Central memory CD8-positive, alpha-beta T cell (primary cell): ENCODE measurements at regions not wholly inside any gene's neighbourhood (a gene's known extent, or its start where the extent isn't known, plus 50 kb on each side); places are given as distances from the start of the nearest gene placed in this dataset.

Experiments
- ATAC-seq: fragments of 150-1000 bp; cut with Tn5 transposase; replicated peaks from 2 replicates; pipeline ENCODE4 v1.10.0; 2022; ENCODE audit warnings: mild to moderate bottlenecking, moderate FRiP score, moderate number of reproducible peaks; ENCODE audit not compliant: poor library complexity, severe bottlenecking; ENCODE audit errors: extremely low read depth
- DNase-seq, 2 donors: peaks; one replicate each; pipeline ENCODE4 v3.0.0; 2021; ENCODE audit warnings: low spot score in 2 of 2
- H3K27ac Mint-ChIP-seq: one replicate; pipeline ENCODE4 v1.8.0; 2022; ENCODE audit warnings: low read depth, mild to moderate bottlenecking, moderate library complexity, mixed read lengths
- H3K27me3 Mint-ChIP-seq: one replicate; pipeline ENCODE4 v1.8.0; 2022; ENCODE audit warnings: mixed read lengths
- H3K36me3 Mint-ChIP-seq: one replicate; pipeline ENCODE4 v1.8.0; 2022; ENCODE audit warnings: mild to moderate bottlenecking, moderate library complexity, mixed read lengths; ENCODE audit not compliant: insufficient read depth
- H3K4me1 Mint-ChIP-seq: one replicate; pipeline ENCODE4 v1.8.0; 2022; ENCODE audit warnings: mixed read lengths
- H3K4me3 Mint-ChIP-seq: one replicate; pipeline ENCODE4 v1.8.0; 2022; ENCODE audit warnings: mild to moderate bottlenecking, moderate library complexity, mixed read lengths
- H3K9me3 Mint-ChIP-seq: one replicate; pipeline ENCODE4 v1.8.0; 2022; ENCODE audit warnings: mixed read lengths

DNA sequence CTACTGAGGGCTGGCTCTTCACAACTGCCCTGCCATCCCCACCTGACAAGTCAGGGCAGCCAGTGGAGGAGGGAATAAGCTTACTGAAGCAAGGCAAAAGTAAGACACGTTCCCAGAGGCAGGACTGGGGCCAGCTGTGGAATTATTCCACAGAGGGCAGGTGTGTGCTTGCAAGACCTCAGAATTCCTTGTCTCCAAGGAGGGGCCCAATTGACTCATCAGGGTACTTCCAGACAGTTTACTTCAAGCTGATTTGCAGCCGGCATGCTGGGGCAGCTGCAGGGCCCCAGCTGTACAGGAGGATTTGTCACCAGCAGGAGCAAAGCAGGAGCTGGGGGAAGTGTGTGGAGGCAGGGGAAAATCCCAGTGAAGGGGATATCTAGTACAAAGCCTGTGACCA is 167.5 kb upstream of the CAMK1G start:
- Mint-ChIP-seq H3K27ac (no peak overlapping the region), H3K9me3 (no peaks in the 10 kb centered on the region), H3K4me3 (no peak overlapping the region), H3K36me3 (no peaks in the 10 kb centered on the region), H3K27me3 (peaks cover 31% of the 10 kb centered on the region), H3K4me1 (no peaks in the 10 kb centered on the region)
- no peak for DNase-seq
- no peak for ATAC-seq

GRCh38 chr1:209416716-209417115 is 166.8 kb upstream of the CAMK1G start:
- H3K4me3 Mint-ChIP-seq: no peak overlapping the region
- peaks cover 31% of the 10 kb centered on the region for H3K27me3 Mint-ChIP-seq
- DNase-seq: no peak
- no peak overlapping the region for H3K27ac Mint-ChIP-seq
- no peaks in the 10 kb centered on the region for H3K36me3 Mint-ChIP-seq
- no peaks in the 10 kb centered on the region for H3K9me3 Mint-ChIP-seq
- no peaks in the 10 kb centered on the region for H3K4me1 Mint-ChIP-seq
- ATAC-seq: no peak

DNA sequence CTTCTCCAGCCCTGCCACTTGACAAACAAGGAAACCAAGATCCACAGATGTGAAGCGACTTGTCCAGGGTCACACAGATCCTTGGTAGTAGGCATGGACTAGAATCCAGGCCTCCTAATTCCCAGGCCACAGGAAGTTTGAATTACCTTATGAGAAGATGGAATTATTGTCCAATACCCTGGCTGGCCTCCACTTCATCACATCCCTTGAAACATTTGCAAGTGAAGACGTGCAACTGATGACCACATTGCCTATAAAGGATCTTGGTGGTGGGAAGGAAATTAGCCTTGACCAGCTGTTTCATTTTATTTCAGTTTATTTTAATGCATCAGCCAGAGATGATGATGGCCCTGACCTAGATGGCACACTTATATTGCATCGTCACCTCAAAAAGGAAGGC is 165.8 kb upstream of the CAMK1G start:
- no peak overlapping the region for H3K27ac Mint-ChIP-seq
- no peaks in the 10 kb centered on the region for H3K9me3 Mint-ChIP-seq
- DNase-seq (no peak), ATAC-seq (no peak)
- H3K4me1 Mint-ChIP-seq: no peaks in the 10 kb centered on the region
- H3K27me3 Mint-ChIP-seq: peaks cover 25% of the 10 kb centered on the region
- H3K36me3 Mint-ChIP-seq: no peaks in the 10 kb centered on the region
- no peak overlapping the region for H3K4me3 Mint-ChIP-seq

DNA sequence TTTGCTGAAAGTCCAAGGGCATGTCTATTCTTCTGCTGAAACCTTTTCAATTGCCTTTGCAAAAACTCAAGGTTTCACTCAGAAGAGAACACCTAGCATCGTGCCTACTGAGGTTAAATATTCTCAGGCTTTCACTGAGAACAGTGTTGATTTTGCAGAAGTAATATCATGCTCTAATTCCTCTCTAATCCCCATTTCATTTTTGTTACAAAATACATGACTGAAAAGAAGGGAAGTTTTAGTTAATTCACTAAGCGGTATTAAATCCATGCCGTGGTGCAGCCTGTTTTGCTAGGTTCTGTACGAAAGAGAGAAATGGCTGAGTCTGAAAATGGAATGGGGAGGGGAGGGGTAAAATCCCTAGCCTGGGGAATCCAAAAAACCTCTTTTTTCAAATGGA is 163.2 kb upstream of the CAMK1G start:
- Mint-ChIP-seq H3K27me3 (peaks cover 28% of the 10 kb centered on the region), H3K4me3 (no peak overlapping the region), H3K9me3 (no peaks in the 10 kb centered on the region), H3K36me3 (no peaks in the 10 kb centered on the region), H3K27ac (no peak overlapping the region), H3K4me1 (no peaks in the 10 kb centered on the region)
- no peak for ATAC-seq
- no peak for DNase-seq

DNA sequence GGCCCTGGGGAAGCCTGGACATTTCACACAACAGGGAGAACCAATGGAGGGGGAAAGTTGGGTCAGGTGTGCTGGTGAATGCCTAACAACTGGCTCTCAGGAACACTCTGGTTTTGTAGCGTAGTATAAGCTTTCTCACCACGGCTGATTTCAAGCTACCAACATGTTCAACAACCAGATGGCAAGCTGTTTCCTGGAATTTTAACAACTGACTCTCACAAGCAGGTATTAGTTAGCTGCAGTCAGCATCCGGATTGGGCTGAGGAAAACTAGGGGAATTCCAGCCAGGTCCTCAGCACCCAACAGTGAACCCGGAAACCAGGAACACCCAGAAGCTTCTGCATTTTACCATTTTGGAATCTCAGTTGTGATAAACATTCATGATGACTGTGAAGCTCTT is 162.3 kb upstream of the CAMK1G start:
- H3K9me3 Mint-ChIP-seq: no peaks in the 10 kb centered on the region
- no peaks in the 10 kb centered on the region for H3K4me1 Mint-ChIP-seq
- no peak overlapping the region for H3K27ac Mint-ChIP-seq
- ATAC-seq (no peak), DNase-seq (no peak)
- no peak overlapping the region for H3K4me3 Mint-ChIP-seq
- H3K27me3 Mint-ChIP-seq: peaks cover 34% of the 10 kb centered on the region
- no peaks in the 10 kb centered on the region for H3K36me3 Mint-ChIP-seq

DNA sequence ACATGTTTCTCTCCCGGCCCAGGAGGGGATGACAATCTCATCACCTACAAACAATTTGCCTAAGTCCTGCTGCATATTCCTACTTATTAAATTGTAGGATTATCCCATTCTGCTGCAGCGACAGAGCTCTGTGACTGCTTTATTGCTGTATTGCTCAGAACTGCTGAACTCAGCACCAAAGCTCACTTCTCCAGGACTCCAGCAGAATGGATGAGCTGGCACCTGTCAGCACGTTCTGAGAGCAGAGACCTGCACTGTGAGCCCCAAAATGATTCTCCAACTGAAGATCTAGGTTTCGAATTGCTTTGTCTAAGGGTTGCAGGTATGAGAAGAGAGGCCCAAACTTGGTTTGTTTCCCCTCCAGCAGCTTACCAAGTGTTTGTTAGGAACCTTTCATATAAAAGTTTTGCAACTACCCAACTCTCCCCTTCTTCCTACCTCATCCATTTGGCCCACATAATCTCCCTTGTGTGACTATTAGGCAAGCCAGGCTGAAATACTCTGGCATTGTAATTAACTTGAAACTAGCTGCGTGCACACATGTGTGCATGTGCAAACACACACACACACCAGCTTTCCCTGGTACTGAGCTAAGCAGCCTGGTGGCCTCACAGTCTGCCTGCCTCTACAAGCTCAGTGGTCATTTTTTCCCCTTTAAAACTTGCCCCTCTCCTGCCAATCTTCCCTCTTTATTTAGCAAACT is 161.4 kb upstream of the CAMK1G start:
- Mint-ChIP-seq H3K9me3 (no peaks in the 10 kb centered on the region), H3K36me3 (no peaks in the 10 kb centered on the region), H3K4me1 (no peaks in the 10 kb centered on the region), H3K27ac (no peak overlapping the region), H3K4me3 (no peak overlapping the region), H3K27me3 (peaks cover 34% of the 10 kb centered on the region)
- DNase-seq: no peak
- ATAC-seq: no peak

- no peaks in the 10 kb centered on the region for H3K9me3 Mint-ChIP-seq
- ATAC-seq (no peak), DNase-seq (no peak)
- H3K27me3 Mint-ChIP-seq: peaks cover 72% of the 10 kb centered on the region
- H3K4me3 Mint-ChIP-seq: no peak overlapping the region
- H3K36me3 Mint-ChIP-seq: no peaks in the 10 kb centered on the region
- H3K27ac Mint-ChIP-seq: no peak overlapping the region
- H3K4me1 Mint-ChIP-seq: no peaks in the 10 kb centered on the region
Measured at GRCh38 chr1:209425959-209426358, 157.6 kb upstream of the CAMK1G start.

GRCh38 chr1:209427277-209427676 is 156.2 kb upstream of the CAMK1G start:
- ATAC-seq (no peak), DNase-seq (no peak)
- Mint-ChIP-seq H3K4me3 (no peak overlapping the region), H3K27ac (no peak overlapping the region), H3K9me3 (no peaks in the 10 kb centered on the region), H3K4me1 (no peaks in the 10 kb centered on the region), H3K27me3 (peaks cover 82% of the 10 kb centered on the region), H3K36me3 (peaks cover 3% of the 10 kb centered on the region)

- DNase-seq: no peak
- no peak for ATAC-seq
- Mint-ChIP-seq H3K9me3 (no peaks in the 10 kb centered on the region), H3K27me3 (peaks cover 79% of the 10 kb centered on the region), H3K4me3 (no peak overlapping the region), H3K27ac (no peak overlapping the region), H3K36me3 (peaks cover 3% of the 10 kb centered on the region), H3K4me1 (no peaks in the 10 kb centered on the region)
Measured at GRCh38 chr1:209427811-209428210, 155.7 kb upstream of the CAMK1G start.

GRCh38 chr1:209428241-209428921 is 155.1 kb upstream of the CAMK1G start:
- DNase-seq (no peak), ATAC-seq (no peak)
- H3K4me3 Mint-ChIP-seq: no peak overlapping the region
- H3K27me3 Mint-ChIP-seq: peaks cover 73% of the 10 kb centered on the region
- no peaks in the 10 kb centered on the region for H3K9me3 Mint-ChIP-seq
- no peaks in the 10 kb centered on the region for H3K4me1 Mint-ChIP-seq
- H3K27ac Mint-ChIP-seq: no peak overlapping the region
- peaks cover 3% of the 10 kb centered on the region for H3K36me3 Mint-ChIP-seq

DNA sequence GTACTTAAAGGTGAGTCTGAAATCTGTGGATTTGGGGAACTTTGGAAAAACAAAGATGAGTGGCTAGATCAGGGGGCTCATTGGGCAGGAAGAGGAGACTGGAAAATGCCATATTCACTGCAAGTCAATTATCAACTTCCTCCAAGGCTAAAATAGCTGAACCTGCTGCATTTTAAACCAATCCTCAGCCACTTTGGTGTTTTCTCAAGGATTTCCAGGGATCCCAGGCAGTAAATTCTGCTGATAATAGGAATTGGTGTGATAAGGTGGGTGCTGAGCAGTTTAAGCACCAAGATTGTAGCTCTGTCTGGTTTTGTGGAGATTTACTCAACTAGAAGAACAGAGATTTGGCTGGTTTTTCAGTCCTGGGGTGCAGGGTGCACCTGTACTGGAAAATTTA is 153.9 kb upstream of the CAMK1G start:
- ATAC-seq (no peak), DNase-seq (no peak)
- Mint-ChIP-seq H3K4me3 (no peak overlapping the region), H3K27me3 (peaks cover 73% of the 10 kb centered on the region), H3K4me1 (no peaks in the 10 kb centered on the region), H3K36me3 (peaks cover 3% of the 10 kb centered on the region), H3K27ac (no peak overlapping the region), H3K9me3 (no peaks in the 10 kb centered on the region)

DNA sequence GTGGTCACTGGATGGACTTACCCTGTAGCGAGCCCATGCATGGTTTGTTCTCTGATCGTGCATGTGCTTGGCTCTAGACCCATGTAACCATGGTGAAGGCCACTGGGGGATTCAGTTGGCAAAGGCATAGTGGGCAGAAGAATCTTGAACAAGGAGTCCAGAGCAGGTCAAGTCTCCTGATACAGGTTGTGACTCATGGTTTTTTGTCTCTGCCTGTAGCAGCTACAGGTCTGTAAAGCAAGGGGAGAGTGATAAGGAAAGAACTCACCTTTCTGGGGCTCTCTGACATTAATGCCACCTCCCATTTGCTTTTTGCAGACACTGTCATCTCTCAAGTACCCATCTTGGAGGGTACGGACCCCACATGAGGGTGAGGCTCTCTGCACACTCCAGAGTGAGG is 153.4 kb upstream of the CAMK1G start:
- no peak for DNase-seq
- Mint-ChIP-seq H3K36me3 (peaks cover 3% of the 10 kb centered on the region), H3K4me1 (no peaks in the 10 kb centered on the region), H3K27ac (no peak overlapping the region), H3K27me3 (peaks cover 73% of the 10 kb centered on the region), H3K9me3 (no peaks in the 10 kb centered on the region), H3K4me3 (no peak overlapping the region)
- ATAC-seq: no peak

- no peak for DNase-seq
- Mint-ChIP-seq H3K4me1 (no peaks in the 10 kb centered on the region), H3K27me3 (peaks cover 73% of the 10 kb centered on the region)
Measured at GRCh38 chr1:209430821-209431259, 152.7 kb upstream of the CAMK1G start.

More at GRCh38 chr1:209430821-209431259, 152.7 kb upstream of the CAMK1G start:
- ATAC-seq: no peak
- Mint-ChIP-seq H3K36me3 (peaks cover 3% of the 10 kb centered on the region), H3K27ac (no peak overlapping the region), H3K4me3 (no peak overlapping the region), H3K9me3 (no peaks in the 10 kb centered on the region)
